ENCODE measurements at regions not wholly inside any gene's neighbourhood (a gene's known extent, or its start where the extent isn't known, plus 50 kb on each side); places are given as distances from the start of the nearest gene placed in this dataset.

DNA sequence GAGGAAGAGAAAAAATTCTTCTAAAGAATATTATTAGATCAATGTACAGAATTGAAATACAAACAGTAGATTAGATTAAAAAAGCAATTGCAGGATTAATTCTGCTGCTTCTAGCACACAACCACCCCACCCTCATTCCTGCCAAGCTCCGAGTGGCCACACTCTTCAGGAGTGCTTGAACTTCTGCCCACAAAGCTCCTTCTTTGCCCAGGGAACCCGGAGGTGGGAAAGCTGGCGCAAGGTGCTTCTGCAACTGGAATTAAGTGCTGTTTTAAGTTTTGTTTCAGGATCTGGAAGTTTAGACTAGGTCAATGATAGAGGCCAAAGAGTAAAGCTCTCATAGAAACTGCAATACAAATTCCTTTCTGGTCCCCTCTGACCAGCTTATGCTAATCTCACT, 94.1 kb upstream of the BMP4 start:
- peaks cover 0 to 4% (median 0%) of the 10 kb centered on the region in 9 donors for H3K9me3 Mint-ChIP-seq
- no peak for ATAC-seq
- no peaks in the 10 kb centered on the region for H3K36me3 Mint-ChIP-seq
- DNase-seq: no peak
- no peak overlapping the region for H3K4me3 Mint-ChIP-seq
- POLR2A ChIA-PET: no interaction called here
- no peak overlapping the region for H3K27ac Mint-ChIP-seq
- H3K4me1 Mint-ChIP-seq: no peaks in the 10 kb centered on the region
- peaks cover 0 to 5% (median 0%) of the 10 kb centered on the region in 5 donors for H3K27me3 Mint-ChIP-seq

DNA sequence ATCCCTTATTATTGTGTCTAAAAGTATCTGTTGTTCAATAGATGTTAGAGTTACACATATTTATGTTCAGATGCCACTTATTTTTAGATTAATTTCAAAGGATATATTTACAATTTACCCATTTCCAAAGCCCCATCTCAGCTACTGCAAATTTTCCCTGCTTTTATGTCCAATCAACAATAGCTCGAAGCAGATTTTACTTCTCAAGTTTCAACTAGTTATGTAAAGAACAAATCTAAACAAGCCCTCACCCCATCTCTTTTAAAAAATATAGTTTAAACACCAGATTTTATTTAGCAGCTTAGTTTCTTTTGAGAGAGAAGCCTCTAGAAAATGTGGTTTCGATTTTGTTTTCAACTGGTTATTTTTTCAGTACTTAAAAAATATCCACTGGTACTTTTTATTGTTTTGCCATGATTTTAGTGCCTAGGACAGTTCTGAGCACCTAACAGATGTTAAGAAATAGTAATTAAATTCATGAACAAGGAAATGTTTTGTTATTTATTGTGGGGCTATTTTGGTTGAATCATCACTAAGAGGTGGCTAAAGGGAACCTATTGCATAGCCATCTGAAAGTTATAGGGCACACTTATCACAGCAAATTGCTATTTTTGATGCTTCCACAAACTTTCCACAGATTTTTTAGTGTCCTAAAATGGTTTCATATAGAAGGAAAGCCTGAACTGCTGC, 96.2 kb upstream of the BMP4 start:
- Mint-ChIP-seq H3K4me1 (no peaks in the 10 kb centered on the region), H3K27ac (no peak overlapping the region), H3K36me3 (no peaks in the 10 kb centered on the region), H3K9me3 (no peaks in the 10 kb centered on the region), H3K4me3 (no peak overlapping the region), H3K27me3 (peaks cover 0 to 5% (median 0%) of the 10 kb centered on the region in 5 donors)
- ATAC-seq: no peak
- no peak for DNase-seq
- POLR2A ChIA-PET: no interaction called here

DNA sequence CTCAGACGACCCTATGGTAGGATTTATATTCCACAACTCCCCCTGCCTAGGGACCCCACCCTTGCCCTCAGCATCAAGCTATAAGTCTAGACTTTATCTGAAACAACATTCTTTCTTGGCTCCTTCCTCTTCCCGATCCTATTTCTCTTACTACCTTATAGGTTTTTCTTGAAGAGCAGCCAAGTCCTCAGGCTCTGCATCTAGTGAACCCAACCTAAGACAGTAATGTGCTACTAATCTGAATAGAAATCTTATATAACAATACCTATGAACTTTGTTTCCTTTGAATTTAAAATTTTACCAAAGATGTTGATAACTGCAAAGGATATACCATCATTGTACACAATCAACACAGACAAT, 96.7 kb upstream of the BMP4 start:
- Mint-ChIP-seq H3K36me3 (no peaks in the 10 kb centered on the region), H3K27me3 (peaks cover 0 to 5% (median 0%) of the 10 kb centered on the region in 5 donors), H3K27ac (no peak overlapping the region), H3K4me3 (no peak overlapping the region), H3K9me3 (no peaks in the 10 kb centered on the region), H3K4me1 (no peaks in the 10 kb centered on the region)
- ATAC-seq (no peak), DNase-seq (no peak)
- POLR2A ChIA-PET: no interaction called here

DNA sequence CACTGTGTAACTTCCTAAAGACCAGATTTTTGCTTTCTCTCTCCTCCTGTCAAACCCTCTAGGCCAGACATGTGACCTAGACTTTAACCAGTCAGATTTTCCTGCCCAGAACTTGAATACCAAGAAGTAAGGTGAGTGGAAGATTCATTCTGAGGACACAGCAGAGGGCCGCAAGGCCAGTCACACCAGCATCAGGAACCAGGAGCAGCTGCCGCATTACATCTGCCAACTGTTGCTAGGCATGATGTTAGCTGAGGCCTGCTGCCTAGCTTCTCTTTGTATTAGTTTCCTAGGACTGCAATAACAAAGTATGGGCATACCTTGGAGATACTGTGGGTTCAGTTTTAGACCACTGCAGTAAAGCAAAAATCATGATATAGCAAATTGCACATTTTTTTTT, 101.9 kb upstream of the BMP4 start:
- H3K36me3 Mint-ChIP-seq: no peaks in the 10 kb centered on the region
- DNase-seq (no peak), ATAC-seq (no peak)
- H3K27ac Mint-ChIP-seq: no peak overlapping the region
- no peaks in the 10 kb centered on the region for H3K9me3 Mint-ChIP-seq
- POLR2A ChIA-PET: no interaction called here
- no peak overlapping the region for H3K4me3 Mint-ChIP-seq
- peaks cover 0 to 7% (median 1%) of the 10 kb centered on the region in 5 donors for H3K27me3 Mint-ChIP-seq
- no peaks in the 10 kb centered on the region for H3K4me1 Mint-ChIP-seq

DNA sequence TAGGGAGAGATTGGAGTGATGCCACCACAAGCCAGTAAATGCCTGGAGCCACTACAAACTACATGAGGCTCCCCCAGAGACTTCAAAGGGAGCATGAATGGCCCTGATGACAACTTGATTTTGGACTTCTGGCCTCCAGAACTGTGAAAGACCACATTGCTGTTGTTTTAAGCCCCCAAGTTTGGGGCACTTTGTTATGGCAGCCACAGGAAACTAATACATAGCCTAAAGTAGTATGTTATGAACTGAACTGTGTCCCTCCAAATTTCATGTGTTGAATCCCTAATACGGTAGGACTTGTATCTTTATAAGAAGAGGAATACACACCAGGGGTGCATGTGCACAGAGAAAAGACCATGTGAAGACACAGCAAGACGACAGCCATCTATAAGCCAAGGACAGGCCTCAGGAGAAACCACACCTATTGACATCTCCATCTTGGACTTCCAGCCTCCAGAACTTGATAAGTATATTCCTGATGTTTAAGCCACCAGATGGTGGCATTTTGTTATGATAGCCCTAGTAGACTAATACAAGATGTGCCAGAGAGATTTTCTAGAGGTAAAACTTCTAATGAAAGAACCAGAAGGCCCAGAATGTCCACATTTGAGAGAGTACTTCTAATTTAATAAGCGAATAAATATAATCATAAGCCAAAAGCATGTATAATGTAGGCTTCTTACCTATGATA, 127.1 kb upstream of the BMP4 start:
- ATAC-seq: no peak
- H3K9me3 Mint-ChIP-seq: peaks cover 0 to 2% (median 0%) of the 10 kb centered on the region in 9 donors
- POLR2A ChIA-PET: no interaction called here
- DNase-seq: no peak
- peaks cover 3 to 11% (median 5%) of the 10 kb centered on the region in 5 donors for H3K27me3 Mint-ChIP-seq
- no peaks in the 10 kb centered on the region for H3K4me1 Mint-ChIP-seq
- no peak overlapping the region for H3K4me3 Mint-ChIP-seq
- no peak overlapping the region for H3K27ac Mint-ChIP-seq
- no peaks in the 10 kb centered on the region for H3K36me3 Mint-ChIP-seq

DNA sequence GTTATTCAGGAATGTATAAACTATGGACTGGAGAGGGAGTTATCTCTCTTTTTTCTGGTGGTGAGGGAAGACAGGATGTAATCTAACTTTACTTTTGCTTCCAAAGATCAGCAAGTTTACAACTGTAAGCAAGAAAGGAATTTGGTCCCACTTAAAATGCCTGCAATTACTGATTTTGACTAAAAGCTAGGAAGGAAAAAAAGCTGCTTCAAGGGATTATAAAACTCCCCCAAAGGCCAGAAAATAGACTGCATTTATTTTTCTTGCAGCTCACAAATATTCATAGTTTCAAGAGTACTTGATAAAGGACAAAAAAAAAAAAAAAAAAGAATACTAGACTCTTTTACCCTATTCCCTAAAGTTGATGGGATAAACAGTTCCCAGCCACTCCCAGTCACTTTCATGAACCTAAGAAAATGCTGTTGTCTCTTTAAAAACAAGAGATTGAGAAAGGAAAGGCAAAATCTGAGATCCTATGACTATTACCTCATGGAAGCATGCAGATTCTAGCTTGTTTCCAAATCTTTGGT, 128.7 kb upstream of the BMP4 start:
- no peak for DNase-seq

DNA sequence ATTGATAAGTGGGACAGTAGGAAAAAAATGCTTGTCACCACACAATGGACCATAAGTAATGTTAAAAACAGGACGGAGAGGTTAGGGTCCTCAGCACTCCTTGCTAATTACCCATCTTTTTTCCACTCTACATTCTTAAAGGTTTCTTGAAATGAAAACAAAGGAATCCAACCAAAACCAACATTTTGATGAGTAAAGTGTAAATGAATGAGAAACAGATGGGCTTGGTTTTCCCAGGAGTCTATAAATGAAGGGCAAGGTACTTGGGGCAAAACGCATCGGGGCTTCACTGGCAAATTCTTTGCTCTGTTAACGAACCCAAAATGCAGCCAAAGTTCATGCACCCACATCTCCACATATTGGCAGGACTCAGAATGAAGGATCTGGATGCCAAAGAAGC, 129.2 kb upstream of the BMP4 start:
- Mint-ChIP-seq H3K27me3 (peaks cover 0 to 18% (median 8%) of the 10 kb centered on the region in 5 donors), H3K36me3 (peaks cover 0 to 1% (median 0%) of the 10 kb centered on the region in 3 donors), H3K4me3 (no peak overlapping the region), H3K27ac (no peak overlapping the region), H3K9me3 (peaks cover 0 to 8% (median 1%) of the 10 kb centered on the region in 9 donors), H3K4me1 (no peaks in the 10 kb centered on the region)
- no peak for ATAC-seq
- DNase-seq: no peak
- POLR2A ChIA-PET: no interaction called here

More for the DNA sequence above, 128.7 kb upstream of the BMP4 start:
- peaks cover 2 to 19% (median 9%) of the 10 kb centered on the region in 5 donors for H3K27me3 Mint-ChIP-seq
- H3K4me1 Mint-ChIP-seq: no peaks in the 10 kb centered on the region
- H3K9me3 Mint-ChIP-seq: peaks cover 0 to 3% (median 1%) of the 10 kb centered on the region in 9 donors
- no peaks in the 10 kb centered on the region for H3K36me3 Mint-ChIP-seq
- H3K4me3 Mint-ChIP-seq: no peak overlapping the region
- no peak overlapping the region for H3K27ac Mint-ChIP-seq
- no peak for ATAC-seq
- POLR2A ChIA-PET: no interaction called here

DNA sequence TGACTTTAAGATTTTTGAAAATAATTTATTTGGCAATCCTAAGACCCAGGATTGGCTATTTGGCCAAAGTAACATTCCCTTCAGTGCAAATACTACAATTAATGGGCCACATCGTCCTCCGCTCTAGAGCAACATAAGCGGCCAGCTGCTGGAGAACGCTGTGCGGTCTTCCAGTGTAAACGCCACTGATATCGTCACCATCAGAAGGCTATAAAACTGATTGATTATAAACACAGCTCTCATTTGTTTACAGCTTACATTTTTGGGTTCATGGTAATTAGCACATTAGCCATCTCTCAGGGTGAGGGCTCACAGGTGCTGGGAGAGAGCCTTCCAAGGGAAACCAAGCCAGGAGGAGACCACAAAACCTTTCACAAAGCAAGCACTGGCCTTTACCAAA, 130.1 kb upstream of the BMP4 start:
- H3K4me3 Mint-ChIP-seq: no peak overlapping the region
- H3K27ac Mint-ChIP-seq: no peak overlapping the region
- peaks cover 0 to 5% (median 0%) of the 10 kb centered on the region in 3 donors for H3K36me3 Mint-ChIP-seq
- peaks cover 0 to 12% (median 2%) of the 10 kb centered on the region in 9 donors for H3K9me3 Mint-ChIP-seq
- no peak for ATAC-seq
- no peak for DNase-seq
- H3K4me1 Mint-ChIP-seq: no peaks in the 10 kb centered on the region
- H3K27me3 Mint-ChIP-seq: peaks cover 0 to 15% (median 8%) of the 10 kb centered on the region in 5 donors
- POLR2A ChIA-PET: no interaction called here

DNA sequence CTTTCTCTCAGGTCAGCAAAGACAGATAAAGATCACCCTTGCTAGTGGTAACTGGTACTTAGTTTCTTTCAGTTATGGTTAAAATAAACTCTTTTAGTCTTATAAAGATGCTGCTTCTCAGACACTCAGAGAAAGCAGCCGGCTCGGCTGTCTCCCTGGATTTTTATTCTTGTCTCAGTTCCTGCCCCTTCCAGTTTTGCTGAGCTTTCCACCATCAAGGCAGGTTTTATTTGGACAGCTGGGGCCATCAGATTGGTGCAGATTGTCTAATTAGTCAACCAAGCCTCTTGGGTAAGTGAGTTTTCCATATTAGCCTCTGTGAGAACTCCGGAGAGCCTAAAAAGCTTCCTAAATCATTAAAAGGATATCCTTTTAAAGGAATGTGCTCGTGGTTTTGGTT, 130.8 kb upstream of the BMP4 start:
- no peak overlapping the region for H3K4me3 Mint-ChIP-seq
- DNase-seq: no peak
- H3K27ac Mint-ChIP-seq: no peak overlapping the region
- H3K27me3 Mint-ChIP-seq: peaks cover 0 to 15% (median 8%) of the 10 kb centered on the region in 5 donors
- ATAC-seq: no peak
- peaks cover 0 to 12% (median 2%) of the 10 kb centered on the region in 9 donors for H3K9me3 Mint-ChIP-seq
- POLR2A ChIA-PET: no interaction called here
- H3K36me3 Mint-ChIP-seq: peaks cover 0 to 5% (median 0%) of the 10 kb centered on the region in 3 donors
- no peaks in the 10 kb centered on the region for H3K4me1 Mint-ChIP-seq

DNA sequence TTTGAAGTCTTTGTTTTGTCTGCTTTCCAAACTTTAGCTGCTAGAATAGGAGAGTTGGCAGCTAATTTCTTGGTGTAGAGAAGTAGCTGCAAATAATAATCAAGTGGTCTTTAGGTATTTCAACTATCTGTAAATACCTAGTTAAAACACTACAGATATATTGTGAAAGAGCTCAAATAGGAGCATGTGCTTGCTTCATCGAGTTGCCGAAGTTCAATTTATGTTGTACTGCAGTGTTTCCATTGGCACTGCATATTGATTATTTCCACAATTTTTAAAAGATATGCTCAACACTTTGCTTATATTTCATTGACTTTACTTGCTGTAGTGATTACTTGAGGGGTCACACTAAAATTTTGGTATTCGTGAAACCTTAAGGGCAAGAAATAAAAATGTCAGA, 131.6 kb upstream of the BMP4 start:
- Mint-ChIP-seq H3K4me1 (no peaks in the 10 kb centered on the region), H3K27ac (no peak overlapping the region), H3K4me3 (no peak overlapping the region), H3K9me3 (peaks cover 0 to 15% (median 7%) of the 10 kb centered on the region in 9 donors), H3K36me3 (peaks cover 0 to 5% (median 0%) of the 10 kb centered on the region in 3 donors), H3K27me3 (peaks cover 0 to 15% (median 8%) of the 10 kb centered on the region in 5 donors)
- POLR2A ChIA-PET: no interaction called here
- DNase-seq (no peak), ATAC-seq (no peak)

DNA sequence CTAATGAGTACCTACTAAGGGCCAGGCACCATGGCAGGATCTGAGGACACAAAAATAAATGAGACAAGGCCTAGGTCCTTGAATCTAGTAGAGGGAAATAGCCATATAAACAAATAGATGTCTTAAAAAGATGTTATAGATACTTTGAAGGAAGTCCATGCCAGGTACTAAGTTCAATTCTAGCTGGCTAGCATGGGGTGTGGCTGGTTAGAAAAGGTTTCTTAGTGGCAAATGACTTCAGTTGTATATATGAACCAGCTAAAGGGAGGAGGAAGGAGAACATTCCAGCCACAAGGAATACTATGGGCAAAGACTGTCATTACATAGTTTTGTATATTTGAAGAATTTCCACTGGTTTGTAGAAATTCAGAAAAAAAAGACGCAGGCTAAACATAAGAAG, 133.6 kb upstream of the BMP4 start:
- no peak overlapping the region for H3K4me3 Mint-ChIP-seq
- peaks cover 7 to 31% (median 20%) of the 10 kb centered on the region in 9 donors for H3K9me3 Mint-ChIP-seq
- DNase-seq: no peak
- peaks cover 0 to 16% (median 7%) of the 10 kb centered on the region in 5 donors for H3K27me3 Mint-ChIP-seq
- no peak for ATAC-seq
- POLR2A ChIA-PET: no interaction called here
- H3K27ac Mint-ChIP-seq: no peak overlapping the region
- peaks cover 0 to 23% (median 0%) of the 10 kb centered on the region in 3 donors for H3K36me3 Mint-ChIP-seq
- H3K4me1 Mint-ChIP-seq: no peaks in the 10 kb centered on the region

DNA sequence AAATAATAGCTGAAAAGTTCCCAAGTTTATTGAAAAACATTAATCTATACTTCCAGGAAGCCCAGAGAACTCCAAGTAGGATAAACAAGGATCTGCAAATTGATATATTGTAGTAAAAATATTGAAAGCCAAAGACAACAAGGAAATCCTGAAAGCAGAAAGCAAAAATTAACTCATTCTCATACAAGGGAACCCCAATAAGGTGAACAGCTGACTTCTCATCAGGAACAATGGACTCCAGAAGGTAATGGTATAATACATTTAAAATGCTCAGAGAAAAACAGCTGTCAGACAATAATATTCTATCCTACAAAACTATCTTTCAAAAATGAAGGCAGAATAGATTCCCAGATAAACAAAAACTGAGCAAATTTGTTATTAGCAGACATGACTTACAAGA, 138.1 kb upstream of the BMP4 start:
- H3K4me3 Mint-ChIP-seq: no peak overlapping the region

DNA sequence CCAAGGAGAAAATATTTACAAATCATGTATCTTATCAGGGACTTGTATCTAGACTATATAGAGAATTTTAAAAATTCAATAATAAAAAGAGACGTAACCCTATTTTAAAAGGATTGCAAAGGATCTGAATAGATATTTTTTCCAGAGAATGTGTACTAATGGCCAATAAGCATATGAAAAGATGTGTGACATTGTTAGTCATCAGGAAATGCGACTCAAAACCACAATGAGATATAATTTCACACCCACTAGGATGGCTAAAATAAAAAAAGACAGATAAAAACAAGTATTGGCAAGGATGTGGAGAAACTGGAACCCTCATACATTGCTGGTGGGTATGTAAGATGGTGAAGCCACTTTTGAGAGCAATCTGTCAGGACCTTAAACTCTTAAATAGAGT, 141.9 kb upstream of the BMP4 start:
- H3K27me3 Mint-ChIP-seq: peaks cover 0 to 4% (median 0%) of the 10 kb centered on the region in 5 donors
- no peak for ATAC-seq
- peaks cover 6 to 25% (median 15%) of the 10 kb centered on the region in 9 donors for H3K9me3 Mint-ChIP-seq
- H3K27ac Mint-ChIP-seq: no peak overlapping the region
- POLR2A ChIA-PET: no interaction called here
- H3K4me3 Mint-ChIP-seq: no peak overlapping the region
- peaks cover 0 to 19% (median 0%) of the 10 kb centered on the region in 3 donors for H3K36me3 Mint-ChIP-seq
- DNase-seq: no peak
- no peaks in the 10 kb centered on the region for H3K4me1 Mint-ChIP-seq

More for the DNA sequence above, 138.1 kb upstream of the BMP4 start:
- DNase-seq (no peak), ATAC-seq (no peak)
- H3K27ac Mint-ChIP-seq: no peak overlapping the region
- H3K36me3 Mint-ChIP-seq: peaks cover 0 to 25% (median 0%) of the 10 kb centered on the region in 3 donors
- peaks cover 0 to 16% (median 3%) of the 10 kb centered on the region in 5 donors for H3K27me3 Mint-ChIP-seq
- H3K9me3 Mint-ChIP-seq: peaks cover 6 to 39% (median 22%) of the 10 kb centered on the region in 9 donors
- POLR2A ChIA-PET: no interaction called here
- H3K4me1 Mint-ChIP-seq: no peaks in the 10 kb centered on the region

All from naive thymus-derived CD8-positive, alpha-beta T cell (primary cell).